SK-N-SH treated with all-trans-retinoic acid at 6 μM for 48 hours (cell line): ENCODE measurements at regions not wholly inside any gene's neighbourhood (a gene's known extent, or its start where the extent isn't known, plus 50 kb on each side); places are given as distances from the start of the nearest gene placed in this dataset.

ENCODE experiments used
- ESRRG ChIP-seq: fragments of 250-450 bp; sonication (Bioruptor Pico); IDR thresholded peaks from 2 replicates; pipeline ENCODE4 v1.6.1; 2021; ENCODE audit warnings: mild to moderate bottlenecking
- GLIS3 ChIP-seq: fragments of 250-450 bp; sonication (Bioruptor Pico); IDR thresholded peaks from 2 replicates; pipeline ENCODE4 v1.5.0; 2020; ENCODE audit warnings: mild to moderate bottlenecking, moderate library complexity
- ISL1 ChIP-seq: fragments of 250-450 bp; sonication (Bioruptor Pico); IDR thresholded peaks from 2 replicates; pipeline ENCODE4 v2.1.2; 2022; ENCODE audit warnings: mild to moderate bottlenecking, moderate library complexity
- OSR1 ChIP-seq: fragments of 250-450 bp; sonication (Bioruptor Pico); IDR thresholded peaks from 2 replicates; pipeline ENCODE4 v1.8.0; 2022; ENCODE audit warnings: moderate library complexity, mild to moderate bottlenecking, inconsistent platforms
- PPARA ChIP-seq: fragments of 250-450 bp; sonication (Bioruptor Pico); IDR thresholded peaks from 2 replicates; pipeline ENCODE4 v1.5.0; 2020; ENCODE audit warnings: mild to moderate bottlenecking, borderline replicate concordance
- RARB ChIP-seq: fragments of 250-450 bp; sonication (Bioruptor Pico); IDR thresholded peaks from 2 replicates; pipeline ENCODE4 v1.8.0; 2021; ENCODE audit warnings: mild to moderate bottlenecking, moderate library complexity
- TOX ChIP-seq: fragments of 250-450 bp; sonication (Bioruptor Pico); IDR thresholded peaks from 2 replicates; pipeline ENCODE4 v1.8.0; 2021; ENCODE audit warnings: mild to moderate bottlenecking, moderate library complexity, borderline replicate concordance
- ZFP3 ChIP-seq: fragments of 250-450 bp; sonication (Bioruptor Pico); IDR thresholded peaks from 2 replicates; pipeline ENCODE4 v1.5.0; 2020; ENCODE audit warnings: mild to moderate bottlenecking, moderate library complexity
- ZNF565 ChIP-seq: fragments of 450-650 bp; formaldehyde crosslinking; conservative IDR thresholded peaks from 2 replicates; pipeline ENCODE4 v1.5.0; 2020; ENCODE audit warnings: low read depth, mild to moderate bottlenecking, moderate library complexity
- TF ChIP-seq, protein P1 (sequence below): fragments of 250-450 bp; sonication (Bioruptor Pico); IDR thresholded peaks from 2 replicates; pipeline ENCODE4 v1.8.0; 2020; ENCODE audit warnings: mild to moderate bottlenecking, moderate library complexity, borderline replicate concordance

DNA sequence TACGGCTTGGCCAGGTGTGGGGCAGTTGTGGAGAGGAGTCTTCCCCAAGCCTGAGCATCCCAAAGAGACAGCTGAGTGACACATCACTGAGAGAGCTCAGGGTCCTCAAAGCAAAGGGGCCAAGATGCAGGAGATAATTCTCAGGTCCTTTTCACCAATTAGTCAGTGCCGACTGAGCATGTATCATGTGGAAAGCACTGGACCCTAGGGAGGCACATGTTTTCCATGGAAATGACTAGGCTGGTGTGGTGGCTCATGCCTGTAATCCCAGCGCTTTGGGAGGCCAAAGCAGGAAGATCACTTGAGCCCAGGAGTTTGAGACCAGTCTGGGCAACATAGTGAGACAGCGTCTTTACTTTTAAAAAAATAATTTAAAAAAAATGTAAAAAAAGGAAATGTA, 67.3 kb upstream of the PRPS1 start:
- no peak for TF ChIP-seq ZNF565 (CRISPR knock-in tag)
- no peak for TF ChIP-seq ISL1 (CRISPR knock-in tag)
- TF ChIP-seq ZFP3 (CRISPR knock-in tag): no peak
- TF ChIP-seq, protein P1, sequence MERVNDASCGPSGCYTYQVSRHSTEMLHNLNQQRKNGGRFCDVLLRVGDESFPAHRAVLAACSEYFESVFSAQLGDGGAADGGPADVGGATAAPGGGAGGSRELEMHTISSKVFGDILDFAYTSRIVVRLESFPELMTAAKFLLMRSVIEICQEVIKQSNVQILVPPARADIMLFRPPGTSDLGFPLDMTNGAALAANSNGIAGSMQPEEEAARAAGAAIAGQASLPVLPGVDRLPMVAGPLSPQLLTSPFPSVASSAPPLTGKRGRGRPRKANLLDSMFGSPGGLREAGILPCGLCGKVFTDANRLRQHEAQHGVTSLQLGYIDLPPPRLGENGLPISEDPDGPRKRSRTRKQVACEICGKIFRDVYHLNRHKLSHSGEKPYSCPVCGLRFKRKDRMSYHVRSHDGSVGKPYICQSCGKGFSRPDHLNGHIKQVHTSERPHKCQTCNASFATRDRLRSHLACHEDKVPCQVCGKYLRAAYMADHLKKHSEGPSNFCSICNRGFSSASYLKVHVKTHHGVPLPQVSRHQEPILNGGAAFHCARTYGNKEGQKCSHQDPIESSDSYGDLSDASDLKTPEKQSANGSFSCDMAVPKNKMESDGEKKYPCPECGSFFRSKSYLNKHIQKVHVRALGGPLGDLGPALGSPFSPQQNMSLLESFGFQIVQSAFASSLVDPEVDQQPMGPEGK (CRISPR knock-in tag): no peak
- no peak for TF ChIP-seq OSR1 (CRISPR knock-in tag)
- TF ChIP-seq RARB (CRISPR knock-in tag): no peak
- TF ChIP-seq TOX (CRISPR knock-in tag): no peak
- no peak for TF ChIP-seq ESRRG (CRISPR knock-in tag)
- TF ChIP-seq PPARA (CRISPR knock-in tag): no peak
- no peak for TF ChIP-seq GLIS3 (CRISPR knock-in tag)
